ENCODE measurements at regions not wholly inside any gene's neighbourhood (a gene's known extent, or its start where the extent isn't known, plus 50 kb on each side); places are given as distances from the start of the nearest gene placed in this dataset.

- intact Hi-C loops (cut with DNase I) = no loop called here
- Histone ChIP-seq H3K36me3 (no peaks in the 10 kb centered on the region), H3K27me3 (no peaks in the 10 kb centered on the region), H3K9ac (ENCODE audit: low read depth in 2 of 2, low read length in 2 of 2) (no peak overlapping the region), H3K9me3 (no peaks in the 10 kb centered on the region), H3K27ac (no peak overlapping the region), H3K4me1 (no peaks in the 10 kb centered on the region), H3K4me3 (no peak overlapping the region)
- TF ChIP-seq CTCF (IDR thresholded peaks at IDR 0.05) = no peak
- DNase-seq = no peak
Observed at GRCh38 chr4:163603257-163603656, 108.8 kb downstream of the TMA16 start.

DNA sequence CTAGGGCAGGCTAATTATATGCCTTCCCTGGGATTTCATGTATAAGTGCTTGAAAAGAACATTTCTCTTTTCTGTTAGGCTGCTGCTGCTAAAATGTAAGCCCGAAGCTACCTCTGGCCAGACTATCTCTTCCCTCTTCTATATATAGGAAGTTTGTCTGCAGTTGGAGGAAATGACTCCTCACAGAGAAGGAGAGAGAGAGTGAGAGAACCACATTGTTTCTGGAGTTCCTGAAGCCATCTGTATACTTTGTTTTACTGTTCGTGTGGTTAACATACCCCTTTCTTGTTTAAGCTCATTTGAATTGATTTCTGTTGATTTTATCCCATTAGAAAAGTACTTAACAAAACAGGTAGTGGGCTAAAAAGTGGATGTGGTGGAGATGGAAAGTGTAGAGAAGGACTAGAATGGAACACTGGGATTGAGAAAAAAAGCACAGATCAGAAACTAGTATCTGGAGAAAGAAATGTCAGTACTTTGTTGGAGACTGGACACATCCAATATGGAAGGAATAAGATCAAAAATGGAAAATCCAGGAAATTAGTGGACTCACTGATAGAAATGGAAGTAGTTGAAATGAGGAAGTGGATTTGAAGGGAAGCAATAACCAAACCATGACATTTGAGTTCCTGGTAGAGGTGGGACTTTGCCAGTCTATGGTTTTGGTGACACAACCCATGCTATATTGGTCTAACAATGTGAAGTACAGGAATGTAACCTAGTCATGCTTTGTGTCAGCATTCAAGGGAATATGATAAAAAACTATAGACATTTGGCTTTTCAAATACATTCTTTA lies 112.6 kb downstream of the TMA16 start:
- Histone ChIP-seq H3K27me3 (no peaks in the 10 kb centered on the region), H3K4me3 (no peak overlapping the region), H3K9me3 (no peaks in the 10 kb centered on the region), H3K9ac (ENCODE audit: low read depth in 2 of 2, low read length in 2 of 2) (no peak overlapping the region), H3K27ac (no peak overlapping the region), H3K36me3 (no peaks in the 10 kb centered on the region), H3K4me1 (no peaks in the 10 kb centered on the region)
- intact Hi-C loops (cut with DNase I) = no loop called here
- DNase-seq = no peak
- no peak for TF ChIP-seq CTCF (IDR thresholded peaks at IDR 0.05)

DNA sequence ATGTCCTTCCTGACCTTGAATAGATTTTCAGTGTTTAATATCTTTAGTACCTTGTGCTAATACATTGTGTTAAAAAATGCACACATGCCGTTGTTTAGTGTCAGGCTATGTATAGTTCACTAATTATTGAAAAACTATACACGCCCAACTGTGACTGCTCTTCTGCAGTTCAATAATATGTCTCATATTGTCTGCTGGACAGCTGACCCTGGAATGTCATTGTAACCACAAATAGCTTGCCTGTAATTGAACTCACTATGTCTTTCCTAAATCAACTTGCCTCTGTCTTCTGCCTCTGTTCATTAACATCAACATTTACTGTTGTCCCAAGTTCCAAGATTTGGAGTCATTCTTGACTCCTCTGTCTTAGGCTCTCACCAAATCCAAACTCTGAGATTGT lies 114.5 kb downstream of the TMA16 start:
- no peaks in the 10 kb centered on the region for H3K36me3 ChIP-seq
- no peaks in the 10 kb centered on the region for H3K27me3 ChIP-seq
- no peaks in the 10 kb centered on the region for H3K9me3 ChIP-seq
- no peak overlapping the region for H3K27ac ChIP-seq
- intact Hi-C loops (cut with DNase I) = no loop called here
- H3K4me3 ChIP-seq = no peak overlapping the region
- H3K9ac ChIP-seq (ENCODE audit: low read depth in 2 of 2, low read length in 2 of 2) = no peak overlapping the region
- TF ChIP-seq CTCF (IDR thresholded peaks at IDR 0.05) = no peak
- no peaks in the 10 kb centered on the region for H3K4me1 ChIP-seq
- no peak for DNase-seq

DNA sequence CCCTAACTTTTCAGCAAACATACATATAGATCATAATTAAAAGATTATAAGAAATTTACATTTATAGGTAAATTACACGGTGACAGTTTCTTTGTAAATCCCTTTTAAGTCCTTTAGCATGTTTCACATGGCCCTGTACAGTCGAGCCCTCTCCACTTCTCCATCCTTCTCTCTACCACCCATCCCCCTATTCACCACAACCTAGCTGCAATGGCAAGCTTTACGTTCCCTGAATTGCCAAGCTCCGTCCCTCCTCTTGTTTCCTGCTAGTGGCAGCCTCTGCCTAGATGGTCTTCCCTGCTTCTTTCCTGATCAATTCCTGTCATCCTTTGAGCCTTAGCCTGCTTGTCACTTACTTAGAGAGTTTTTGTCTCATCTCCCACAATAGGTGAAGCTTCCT lies 116.2 kb downstream of the TMA16 start:
- peak overlapping the region; percentile 6 for H3K4me3 ChIP-seq
- no peaks in the 10 kb centered on the region for H3K27me3 ChIP-seq
- intact Hi-C loops (cut with DNase I) = no loop called here
- no peaks in the 10 kb centered on the region for H3K36me3 ChIP-seq
- H3K9ac ChIP-seq (ENCODE audit: low read depth in 2 of 2, low read length in 2 of 2) = no peak overlapping the region
- TF ChIP-seq CTCF (IDR thresholded peaks at IDR 0.05) = no peak
- no peak overlapping the region for H3K27ac ChIP-seq
- no peak for DNase-seq
- no peaks in the 10 kb centered on the region for H3K9me3 ChIP-seq
- H3K4me1 ChIP-seq = no peaks in the 10 kb centered on the region

DNA sequence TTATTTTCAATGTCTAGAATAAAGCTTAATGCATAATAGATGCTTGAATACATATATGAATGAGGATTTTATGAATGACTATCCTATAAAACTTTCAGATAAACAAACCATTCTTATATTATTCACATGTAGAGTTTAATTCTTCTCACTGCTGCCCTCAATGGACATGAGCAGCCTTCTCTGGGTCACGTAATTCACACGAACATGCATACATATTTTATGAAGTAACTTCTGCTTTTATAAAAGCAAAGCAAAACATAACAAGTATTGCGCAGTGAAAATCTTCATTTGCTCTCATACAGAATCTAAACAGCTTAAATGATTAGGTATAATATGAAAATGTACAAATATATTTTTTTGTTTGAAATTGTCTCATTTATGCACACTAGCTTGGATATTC lies 116.7 kb downstream of the TMA16 start:
- DNase-seq = no peak
- Histone ChIP-seq H3K27ac (no peak overlapping the region), H3K4me1 (no peaks in the 10 kb centered on the region), H3K4me3 (no peak overlapping the region), H3K9me3 (no peaks in the 10 kb centered on the region), H3K9ac (ENCODE audit: low read depth in 2 of 2, low read length in 2 of 2) (no peak overlapping the region), H3K36me3 (no peaks in the 10 kb centered on the region), H3K27me3 (no peaks in the 10 kb centered on the region)
- no peak for TF ChIP-seq CTCF (IDR thresholded peaks at IDR 0.05)
- intact Hi-C loops (cut with DNase I) = no loop called here
